K562 (cell line): ENCODE measurements at regions not wholly inside any gene's neighbourhood (a gene's known extent, or its start where the extent isn't known, plus 50 kb on each side); places are given as distances from the start of the nearest gene placed in this dataset.

ENCODE experiments used
- ATAC-seq: fragments of 200-7000 bp; cut with Tn5 transposase; 3 replicates; pipeline ENCODE4 v1.9.1; 2020; ENCODE audit warnings: moderate library complexity
- BruUV-seq: library from RNA; stranded (reverse); fragments of 400-500 nt; replicated peaks from 2 replicates; lab custom pipeline; 2021; lab: Mats Ljungman, UMichigan
- CTCF ChIA-PET: fragments of 300-600 bp; formaldehyde crosslinking; extraction: SDS; loops from one replicate; lab custom pipeline; 2021; ENCODE audit warnings: low intra/inter-chr PET ratio; lab: Yijun Ruan, JAX
- POLR2A ChIA-PET: fragments of 300-600, 350-650 bp; sonication (Branson Sonifier 250); formaldehyde crosslinking; extraction: SDS; loops from one replicate; lab custom pipeline; 2021; ENCODE audit warnings: antibody characterized with exemption, inconsistent platforms; lab: Yijun Ruan, JAX
- DNase-seq, 4 experiments: peaks; one replicate each; pipeline versions ENCODE4 v3.0.0 to v3.0.0-alpha.2; 2011 to 2018; ENCODE audit warnings: low spot score in 3 of 4, mixed read lengths in 3 of 4; ENCODE audit errors: extremely low read depth in 1 of 4
- FAIRE-seq: peaks from 2 replicates; lab custom pipeline; 2011; peaks lifted over from hg19 to GRCh38; lab: Jason Lieb, UNC
- H2AFZ ChIP-seq: 2 replicates; pipeline ENCODE4 v1.6.0; 2011; ENCODE audit warnings: low read depth, low read length, control low read depth, inconsistent platforms
- H3K27ac ChIP-seq: fragments of 200-600 bp; 3 replicates; pipeline ENCODE4 v1.8.0; 2011; ENCODE audit warnings: low read depth, mild to moderate bottlenecking, control low read depth, inconsistent platforms, low read length, moderate library complexity, mixed read lengths; ENCODE audit errors: extremely low read depth
- H3K27me3 ChIP-seq, 2 experiments: fragments of 300-600 bp in 1 of 2; 2 replicates in 1 of 2; 3 replicates in 1 of 2; pipeline versions ENCODE4 v1.6.0 to v1.8.0; 2011; ENCODE audit warnings: inconsistent platforms in 2 of 2, low read length in 2 of 2, mild to moderate bottlenecking in 1 of 2, mixed read lengths in 1 of 2, moderate library complexity in 1 of 2; ENCODE audit not compliant: control insufficient read depth in 2 of 2, insufficient read depth in 2 of 2
- H3K36me3 ChIP-seq: fragments of 300-600 bp; 3 replicates; pipeline ENCODE4 v1.8.0; 2011; ENCODE audit warnings: mild to moderate bottlenecking, low read length, inconsistent platforms; ENCODE audit not compliant: control insufficient read depth, insufficient read depth
- H3K4me1 ChIP-seq, 2 experiments: fragments of 200-600 bp in 1 of 2; replicated peaks in 1 of 2; 2 replicates in 1 of 2; 3 replicates in 1 of 2; pipeline versions ENCODE4 v1.5.1 to v1.8.0; 2011; ENCODE audit warnings: inconsistent platforms in 2 of 2, low read length in 2 of 2, mild to moderate bottlenecking in 1 of 2, mixed read lengths in 1 of 2, moderate library complexity in 1 of 2; ENCODE audit not compliant: control insufficient read depth in 2 of 2, insufficient read depth in 2 of 2
- H3K4me2 ChIP-seq: 2 replicates; pipeline ENCODE4 v1.6.1; 2011; ENCODE audit warnings: low read length, control low read depth, inconsistent platforms, mixed read lengths; ENCODE audit not compliant: insufficient read depth
- H3K4me3 ChIP-seq: fragments of 200-600 bp; sonication (generic), shearing (Covaris generic); 2 replicates; pipeline ENCODE4 v1.5.1; 2016; ENCODE audit warnings: control low read depth, inconsistent platforms
- H3K79me2 ChIP-seq: fragments of 200-600 bp; 3 replicates; pipeline ENCODE4 v1.8.0; 2011; ENCODE audit warnings: low read length, inconsistent platforms; ENCODE audit not compliant: control insufficient read depth, insufficient read depth
- H3K9ac ChIP-seq, 2 experiments: 2 replicates each; pipeline versions ENCODE4 v1.6.0 to v1.6.1; 2011; ENCODE audit warnings: low read depth in 2 of 2, low read length in 2 of 2, control low read depth in 1 of 2, inconsistent platforms in 1 of 2, mild to moderate bottlenecking in 1 of 2, mixed read lengths in 1 of 2; ENCODE audit not compliant: insufficient read depth in 1 of 2
- H3K9me1 ChIP-seq: one replicate; pipeline ENCODE4 v1.6.0; 2011; ENCODE audit warnings: inconsistent platforms, mild to moderate bottlenecking, low read length, moderate library complexity; ENCODE audit not compliant: control insufficient read depth, insufficient read depth
- H3K9me3 ChIP-seq: replicated peaks from 2 replicates; pipeline ENCODE4 v1.5.1; 2011; ENCODE audit warnings: low read depth, low read length, inconsistent platforms; ENCODE audit not compliant: control insufficient read depth, insufficient read depth
- H4K20me1 ChIP-seq: replicated peaks from 2 replicates; pipeline ENCODE4 v1.6.1; 2011; ENCODE audit warnings: low read length, inconsistent platforms, mixed read lengths; ENCODE audit not compliant: control insufficient read depth, insufficient read depth
- CBX3 ChIP-seq, 2 experiments: IDR thresholded peaks; 1 replicate in 1 of 2; 2 replicates in 1 of 2; pipeline ENCODE4 v1.6.1; 2012; ENCODE audit warnings: inconsistent platforms in 2 of 2, low read length in 2 of 2, borderline replicate concordance in 1 of 2, control low read depth in 1 of 2
- CEBPG ChIP-seq, 3 experiments: fragments of 200-800 bp in 1 of 3; sonication (Bioruptor generic) in 1 of 3; sonication (generic) in 1 of 3; formaldehyde crosslinking in 1 of 3; IDR thresholded peaks in 2 of 3; conservative IDR thresholded peaks in 1 of 3; 2 replicates each; pipeline versions ENCODE4 v1.6.1 to v1.8.0; 2016 to 2022; ENCODE audit warnings: missing compliant biosample characterization in 2 of 3, missing genetic modification characterization in 2 of 3, mild to moderate bottlenecking in 1 of 3, missing genetic modification reagents in 1 of 3
- EHMT2 ChIP-seq: fragments of 450-650 bp; IDR thresholded peaks from 2 replicates; pipeline ENCODE4 v1.6.1; 2018; ENCODE audit warnings: antibody characterized with exemption
- FOSL1 ChIP-seq: fragments of 200-800 bp; sonication (Bioruptor generic); conservative IDR thresholded peaks from 2 replicates; pipeline ENCODE4 v1.6.1; 2016; ENCODE audit warnings: missing genetic modification characterization, missing compliant biosample characterization
- NFIX ChIP-seq: fragments of 250-450 bp; sonication (Bioruptor Pico); IDR thresholded peaks from 2 replicates; pipeline ENCODE4 v1.4.0; 2020; ENCODE audit warnings: low read depth, mild to moderate bottlenecking, moderate library complexity
- SRSF3 ChIP-seq: fragments of 200-400 bp; formaldehyde crosslinking; IDR thresholded peaks from 2 replicates; pipeline ENCODE4 v1.6.1; 2016; ENCODE audit warnings: mild to moderate bottlenecking, low read length, moderate library complexity; ENCODE audit not compliant: insufficient read depth
- ZNF140 ChIP-seq: fragments of 250-450 bp; sonication (Bioruptor Pico); IDR thresholded peaks from 2 replicates; pipeline ENCODE4 v1.8.0; 2021; ENCODE audit warnings: moderate library complexity, mild to moderate bottlenecking, inconsistent platforms
- WGBS: fragments of 100-300 bp; shearing (Covaris generic); methylation state at CpG from one replicate; pipeline ENCODE4 v1.1.6; 2016; ENCODE audit warnings: low coverage, mixed read lengths; ENCODE audit not compliant: insufficient coverage; ENCODE audit errors: missing lambda C conversion rate; 5-methylcytosine and 5-hydroxymethylcytosine counted together
- in situ Hi-C: fragments of 300-500 bp; cut with MboI; formaldehyde crosslinking; loops from 4 replicates; pipeline ENCODE4 v1.15.0; 2018; ENCODE audit warnings: inconsistent platforms, mixed read lengths
- intact Hi-C: fragments of 100-400 bp; cut with micrococcal nuclease; formaldehyde crosslinking; loops from 2 replicates; pipeline ENCODE4 v1.14.2; 2022

- intact Hi-C loops (no loop called here), in situ Hi-C loops (no loop called here)
- Histone ChIP-seq H4K20me1 (peaks cover 13% of the 10 kb centered on the region; the same call in 1 of the 2 replicates), H3K9ac (no peak overlapping the region), H3K9me1 (no peaks in the 10 kb centered on the region), H3K9me3 (0 out of 2 replicates have a peak, but pooled peaks cover 2% of the 10 kb centered on the region), H3K36me3 (no peaks in the 10 kb centered on the region), H3K4me3 (no peak overlapping the region), H3K4me1 (peaks cover 0 to 9% of the 10 kb centered on the region in 2 experiments; a peak in 3 of 5 replicates), H3K27ac (no peak overlapping the region), H3K79me2 (no peaks in the 10 kb centered on the region), H3K27me3 (peaks cover 23 to 86% of the 10 kb centered on the region in 2 experiments; a peak in 4 of 5 replicates), H3K4me2 (no peak overlapping the region), H2AFZ (no peak overlapping the region)
- DNase-seq: no peak
- ChIA-PET POLR2A (interaction anchor here (0.6 kb wide), 1 partner anchor 126 kb away, joined by 3 read pairs; no protein-coding TSS in a partner anchor), CTCF (no interaction called here)
- no TSS peak for BruUV-seq
- TF ChIP-seq FOSL1 (tag) (0 out of 2 replicates have a peak, but pooled peaks have one; percentile 0), SRSF3 (no peak), ZNF140 (CRISPR knock-in tag) (no peak)
- FAIRE-seq: no peak
- ATAC-seq: no peak
- WGBS: 2% methylated on average over 6 of the region's 7 CpGs
Observed at GRCh38 chr17:49910858-49911204, 58.2 kb upstream of the DLX4 start.

GRCh38 chr17:49911719-49912118 is 57.3 kb upstream of the DLX4 start:
- CTCF ChIA-PET: no interaction called here
- 0 out of 2 replicates have a peak, but pooled peaks cover 2% of the 10 kb centered on the region for H3K9me3 ChIP-seq
- POLR2A ChIA-PET: no interaction called here
- 0% methylated on average over 1 of the region's 3 CpGs for WGBS
- no peak for FAIRE-seq
- no TSS peak for BruUV-seq
- TF ChIP-seq NFIX (CRISPR knock-in tag) (no peak), EHMT2 (no peak), CBX3 (IDR thresholded peaks at IDR 0.05; ENCODE audit: borderline replicate concordance in 1 of 2, low read length in 2 of 2) (no peak), CEBPG (CRISPR knock-in tag; IDR thresholded peaks at IDR 0.05) (no peak), CEBPG (tag; conservative IDR thresholded peaks at IDR 0.05 in 1 of 2, IDR thresholded peaks at IDR 0.05 in 1 of 2) (no peak)
- no peaks in the 10 kb centered on the region for H3K36me3 ChIP-seq
- intact Hi-C loops (no loop called here), in situ Hi-C loops (no loop called here)
- no peak overlapping the region for H3K9ac ChIP-seq
- no peaks in the 10 kb centered on the region for H3K79me2 ChIP-seq
- no peaks in the 10 kb centered on the region for H3K9me1 ChIP-seq
- no peak for DNase-seq
- peaks cover 0 to 9% of the 10 kb centered on the region in 2 experiments; a peak in 3 of 5 replicates for H3K4me1 ChIP-seq
- no peak for ATAC-seq
- peaks cover 21 to 90% of the 10 kb centered on the region in 2 experiments; a peak in 4 of 5 replicates for H3K27me3 ChIP-seq
- peaks cover 17% of the 10 kb centered on the region; the same call in 1 of the 2 replicates for H4K20me1 ChIP-seq
- no peak overlapping the region for H2AFZ ChIP-seq
- H3K4me2 ChIP-seq: no peak overlapping the region
- no peak overlapping the region for H3K4me3 ChIP-seq
- H3K27ac ChIP-seq: no peak overlapping the region
